Spinal cord (tissue), 9 donors: ENCODE measurements at regions not wholly inside any gene's neighbourhood (a gene's known extent, or its start where the extent isn't known, plus 50 kb on each side); places are given as distances from the start of the nearest gene placed in this dataset.
A peak's percentile ranks its signal among the peaks of the same experiment; 100 is the strongest.

ENCODE experiments used
- DNase-seq, 6 donors: peaks; one replicate each; pipeline versions ENCODE4 v3.0.0 to v3.0.0-alpha.2; 2013 to 2015; ENCODE audit warnings: low spot score in 6 of 6, low read depth in 4 of 6
- H3K27ac ChIP-seq: one replicate; pipeline ENCODE4 v1.5.1; 2013; ENCODE audit warnings: low read depth, low read length, control low read depth
- H3K27me3 ChIP-seq: one replicate; pipeline ENCODE4 v1.6.1; 2013; ENCODE audit warnings: low read length; ENCODE audit not compliant: control insufficient read depth, insufficient read depth
- H3K36me3 ChIP-seq: one replicate; pipeline ENCODE4 v1.6.1; 2013; ENCODE audit warnings: low read length; ENCODE audit not compliant: control insufficient read depth, insufficient read depth
- H3K4me1 ChIP-seq: one replicate; pipeline ENCODE4 v1.6.1; 2013; ENCODE audit warnings: low read length; ENCODE audit not compliant: control insufficient read depth, insufficient read depth
- H3K4me3 ChIP-seq: one replicate; pipeline ENCODE4 v1.5.1; 2013; ENCODE audit warnings: low read depth, low read length, control low read depth
- H3K9me3 ChIP-seq: one replicate; pipeline ENCODE4 v1.6.1; 2013; ENCODE audit warnings: low read length; ENCODE audit not compliant: control insufficient read depth, insufficient read depth
- WGBS: methylation state at CpG from one replicate; pipeline ENCODE4 v1.1.5; 2013; ENCODE audit warnings: missing lambda C conversion rate; ENCODE audit not compliant: insufficient coverage; 5-methylcytosine and 5-hydroxymethylcytosine counted together
- donor health status: healthy.

DNA sequence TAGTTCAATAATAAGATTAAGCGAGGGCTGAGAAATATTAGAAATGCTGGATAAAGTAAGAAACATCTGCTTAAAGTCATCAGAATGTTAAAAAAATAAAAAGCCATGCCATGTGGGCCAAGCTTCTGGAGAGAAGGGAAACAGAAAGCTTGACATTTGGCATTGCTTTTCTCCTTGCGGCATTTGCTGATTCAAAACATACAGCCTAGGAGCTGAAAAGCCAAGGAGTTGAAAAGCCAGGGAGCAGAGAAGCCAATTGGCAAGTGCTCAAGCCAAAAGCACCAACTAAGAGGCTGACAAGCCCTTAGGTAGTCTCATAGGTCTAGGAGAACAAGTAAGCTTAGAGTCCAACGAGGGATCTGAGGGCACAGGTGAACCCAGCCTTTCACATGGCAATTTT, 754.3 kb downstream of the TLE4 start:
- no peak overlapping the region for H3K4me3 ChIP-seq
- WGBS: 77% methylated on average over 3 of the region's 3 CpGs
- H3K4me1 ChIP-seq: no peaks in the 10 kb centered on the region
- H3K9me3 ChIP-seq: no peaks in the 10 kb centered on the region
- no peaks in the 10 kb centered on the region for H3K36me3 ChIP-seq
- H3K27me3 ChIP-seq: no peaks in the 10 kb centered on the region
- peak in 1 of 6 donors; percentile 71 for DNase-seq
- no peak overlapping the region for H3K27ac ChIP-seq

DNA sequence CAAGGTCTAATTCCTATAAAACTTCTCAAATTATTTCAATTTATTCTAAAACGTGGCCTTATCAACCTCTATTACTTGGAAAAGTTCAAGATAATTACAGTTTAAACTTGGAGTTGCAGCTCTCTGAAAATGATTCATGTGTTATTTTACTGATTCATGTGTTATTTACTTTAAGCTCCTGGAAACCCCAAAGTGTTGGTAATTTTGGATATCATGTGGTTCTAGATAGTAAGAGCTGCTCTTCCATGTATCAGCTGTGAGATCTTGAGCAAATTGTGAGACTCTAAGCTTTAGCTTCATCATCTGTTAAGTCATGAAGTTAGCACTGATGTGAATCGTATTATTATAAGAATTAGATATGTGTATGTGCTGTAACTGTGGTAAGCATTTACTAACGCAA, 749.2 kb downstream of the TLE4 start:
- WGBS: no CpG with 5 or more reads among the region's 3 CpGs
- H3K27ac ChIP-seq: no peak overlapping the region
- no peaks in the 10 kb centered on the region for H3K9me3 ChIP-seq
- DNase-seq: no peak
- H3K4me1 ChIP-seq: no peaks in the 10 kb centered on the region
- H3K36me3 ChIP-seq: no peaks in the 10 kb centered on the region
- no peaks in the 10 kb centered on the region for H3K27me3 ChIP-seq
- H3K4me3 ChIP-seq: no peak overlapping the region

DNA sequence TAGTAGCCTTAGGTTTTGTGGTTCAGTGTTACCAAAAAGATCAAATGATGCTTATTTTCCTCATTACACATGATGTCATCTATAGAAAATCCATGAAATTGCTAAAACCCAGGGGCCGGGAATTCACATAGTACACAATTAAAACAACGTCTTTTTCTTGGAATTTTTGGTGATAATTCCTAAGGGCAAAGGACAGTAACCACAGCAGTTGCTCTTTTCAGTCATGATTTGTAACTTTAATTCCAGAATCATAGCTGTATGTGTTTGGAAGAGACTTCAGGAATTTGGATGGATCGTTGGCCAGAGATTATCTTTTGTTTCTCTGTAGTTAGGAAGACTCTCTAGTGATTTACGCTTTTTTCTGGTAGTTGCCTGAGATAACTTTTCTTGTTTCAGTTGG, 748.7 kb downstream of the TLE4 start:
- no CpG with 5 or more reads among the region's 4 CpGs for WGBS
- Histone ChIP-seq H3K27me3 (no peaks in the 10 kb centered on the region), H3K27ac (no peak overlapping the region), H3K4me3 (no peak overlapping the region), H3K9me3 (no peaks in the 10 kb centered on the region), H3K36me3 (no peaks in the 10 kb centered on the region), H3K4me1 (no peaks in the 10 kb centered on the region)
- DNase-seq: no peak

DNA sequence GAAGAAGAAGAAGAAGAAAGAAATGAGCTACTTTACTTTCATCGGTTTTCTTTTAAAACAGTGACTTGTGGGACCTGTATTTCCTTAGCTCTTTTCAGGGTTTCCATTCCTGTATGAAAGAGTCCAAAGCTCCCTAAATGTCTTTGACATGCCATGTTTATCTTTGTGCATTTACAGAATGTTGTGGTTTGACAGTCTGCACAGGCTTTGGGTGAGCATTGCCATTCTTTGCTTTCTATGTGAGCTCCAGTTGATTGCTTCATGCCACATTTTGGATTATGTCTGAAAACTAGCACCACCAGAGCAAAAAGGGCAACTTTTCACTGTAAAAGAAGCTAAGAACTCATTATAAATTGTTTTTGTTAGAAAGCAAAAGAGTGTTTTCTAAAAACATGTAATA, 733.4 kb downstream of the TLE4 start:
- DNase-seq: no peak
- no peaks in the 10 kb centered on the region for H3K36me3 ChIP-seq
- WGBS: no CpG with 5 or more reads among the region's 1 CpG
- no peaks in the 10 kb centered on the region for H3K9me3 ChIP-seq
- no peaks in the 10 kb centered on the region for H3K27me3 ChIP-seq
- no peaks in the 10 kb centered on the region for H3K4me1 ChIP-seq
- H3K4me3 ChIP-seq: no peak overlapping the region
- H3K27ac ChIP-seq: no peak overlapping the region

DNA sequence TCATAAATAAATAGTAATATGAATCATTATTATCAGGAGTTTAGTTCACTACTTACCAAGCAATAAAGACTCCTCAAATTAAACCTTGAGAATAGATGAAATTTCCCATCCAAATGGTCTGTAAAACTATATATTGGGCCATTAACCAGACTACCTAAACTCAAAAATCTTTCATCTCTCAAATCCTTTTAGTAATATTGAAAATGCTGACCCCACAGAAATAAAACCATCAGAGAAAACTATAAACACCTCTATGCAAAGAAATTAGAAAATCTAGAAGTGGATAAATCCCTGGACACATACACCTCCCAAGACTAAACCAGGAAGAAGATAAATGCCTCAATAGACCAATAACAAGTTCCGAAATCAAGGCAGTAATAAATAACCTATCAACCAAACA, 723.2 kb downstream of the TLE4 start:
- WGBS: 83% methylated on average over 1 of the region's 1 CpG
- DNase-seq: no peak
- Histone ChIP-seq H3K27ac (no peak overlapping the region), H3K36me3 (no peaks in the 10 kb centered on the region), H3K4me3 (no peak overlapping the region), H3K4me1 (no peaks in the 10 kb centered on the region), H3K9me3 (no peaks in the 10 kb centered on the region), H3K27me3 (no peaks in the 10 kb centered on the region)

DNA sequence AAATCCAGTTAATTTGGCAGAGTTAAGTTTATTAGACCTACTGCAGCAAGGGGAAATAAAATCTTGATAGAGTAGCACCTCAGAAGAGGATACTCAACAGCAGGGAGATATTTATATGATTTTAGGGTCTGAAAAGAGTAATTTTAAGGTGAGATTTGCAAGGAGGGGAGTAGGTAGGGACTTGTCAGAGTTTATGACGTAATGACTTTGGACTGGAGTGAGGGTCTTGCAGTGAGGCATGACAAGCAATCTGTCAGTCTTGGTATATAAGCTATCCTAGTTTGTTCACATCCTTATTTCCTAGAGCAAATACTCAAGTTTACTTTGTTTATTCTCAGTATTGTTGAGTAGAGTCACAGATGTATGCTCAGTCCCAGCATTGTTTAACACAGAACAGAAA, 722.6 kb downstream of the TLE4 start:
- Histone ChIP-seq H3K4me1 (no peaks in the 10 kb centered on the region), H3K9me3 (no peaks in the 10 kb centered on the region), H3K36me3 (no peaks in the 10 kb centered on the region), H3K27me3 (no peaks in the 10 kb centered on the region), H3K4me3 (no peak overlapping the region), H3K27ac (no peak overlapping the region)
- no CpG with 5 or more reads among the region's 1 CpG for WGBS
- DNase-seq: no peak

DNA sequence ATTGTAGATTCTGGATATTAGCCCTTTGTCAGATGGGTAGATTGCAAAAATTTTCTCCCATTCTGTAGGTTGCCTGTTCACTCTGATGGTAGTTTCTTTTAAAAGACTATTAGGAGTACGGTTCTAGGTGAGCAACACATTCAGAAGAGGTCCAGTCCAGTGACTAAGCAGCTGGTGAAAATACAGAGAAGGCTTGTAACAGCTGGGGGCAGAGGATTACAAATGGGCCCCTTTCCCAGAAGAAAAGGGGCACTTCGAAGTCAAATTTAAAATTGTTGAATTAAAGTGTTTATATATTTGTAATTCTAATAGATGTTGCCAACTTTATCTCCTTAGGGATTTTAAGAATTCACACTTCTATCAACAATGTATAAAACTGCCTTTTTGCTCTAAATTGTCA, 720.5 kb downstream of the TLE4 start:
- no peak for DNase-seq
- WGBS: no CpG with 5 or more reads among the region's 2 CpGs
- Histone ChIP-seq H3K27me3 (no peaks in the 10 kb centered on the region), H3K4me1 (no peaks in the 10 kb centered on the region), H3K27ac (no peak overlapping the region), H3K36me3 (no peaks in the 10 kb centered on the region), H3K4me3 (no peak overlapping the region), H3K9me3 (no peaks in the 10 kb centered on the region)

DNA sequence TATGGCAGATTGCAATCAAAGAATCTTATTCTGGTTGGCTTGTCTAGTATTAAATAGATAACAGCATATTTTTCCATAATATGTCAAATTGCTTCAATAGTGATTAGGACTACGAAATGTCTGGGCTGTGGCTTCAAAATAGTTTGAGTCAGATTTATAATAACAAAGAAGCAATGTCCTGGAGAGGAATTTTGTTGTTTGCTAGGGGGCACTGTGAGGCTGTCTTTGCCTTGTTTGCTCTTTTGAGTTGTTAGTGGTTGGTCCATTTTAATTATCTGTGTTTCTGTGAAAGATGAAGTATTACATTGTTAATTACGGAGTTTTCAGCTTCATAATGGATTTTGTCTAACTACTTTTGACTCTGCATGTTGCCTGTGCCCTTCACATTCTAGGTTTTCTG, 713.6 kb downstream of the TLE4 start:
- Histone ChIP-seq H3K27me3 (no peaks in the 10 kb centered on the region), H3K4me3 (no peak overlapping the region), H3K27ac (no peak overlapping the region), H3K36me3 (no peaks in the 10 kb centered on the region), H3K9me3 (no peaks in the 10 kb centered on the region), H3K4me1 (no peaks in the 10 kb centered on the region)
- DNase-seq: peak in 3 of 6 donors; percentile 2 to 63 (median 32)
- no CpG with 5 or more reads among the region's 2 CpGs for WGBS

DNA sequence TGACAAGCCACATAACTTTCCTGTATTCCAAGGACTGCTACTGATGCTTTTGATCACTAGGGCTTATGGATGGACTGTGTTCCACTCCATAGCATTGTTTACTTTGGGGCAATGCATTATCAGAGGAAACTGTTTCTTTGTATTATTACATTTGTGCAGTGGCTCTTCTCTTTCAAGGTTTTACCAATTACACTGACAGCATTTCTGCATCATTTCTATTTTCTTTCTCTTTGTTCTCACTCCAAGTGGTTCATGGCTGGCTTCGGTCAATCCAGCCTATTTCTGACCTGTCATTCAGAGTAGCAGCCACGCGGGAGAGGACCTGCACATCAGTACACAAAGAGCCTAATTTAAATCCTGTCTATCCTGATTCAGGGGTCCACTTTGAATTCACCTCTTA, 711.0 kb downstream of the TLE4 start:
- Histone ChIP-seq H3K27me3 (no peaks in the 10 kb centered on the region), H3K36me3 (no peaks in the 10 kb centered on the region), H3K27ac (no peak overlapping the region), H3K4me1 (no peaks in the 10 kb centered on the region), H3K4me3 (no peak overlapping the region), H3K9me3 (no peaks in the 10 kb centered on the region)
- DNase-seq: no peak
- 20% methylated on average over 3 of the region's 3 CpGs for WGBS

DNA sequence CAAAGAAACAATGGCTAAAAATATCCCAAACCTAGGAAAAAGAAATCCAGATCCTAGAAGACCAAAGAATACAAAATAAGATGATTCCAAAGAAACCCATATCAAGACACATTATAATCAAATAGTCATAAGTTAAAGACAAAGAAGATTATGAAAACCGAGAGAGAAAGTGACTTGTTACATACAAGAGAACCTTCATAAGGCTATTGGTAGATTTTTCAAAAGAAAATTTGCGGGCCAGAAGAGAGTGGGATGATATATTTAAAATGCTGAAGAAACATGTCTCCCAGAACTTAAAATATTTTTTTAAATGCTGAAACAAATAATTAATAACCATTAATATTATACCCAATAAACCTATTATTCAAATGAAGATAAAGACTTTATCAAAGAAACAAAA, 687.3 kb downstream of the TLE4 start:
- Histone ChIP-seq H3K9me3 (peaks cover 6% of the 10 kb centered on the region), H3K27me3 (no peaks in the 10 kb centered on the region), H3K36me3 (no peaks in the 10 kb centered on the region), H3K4me3 (no peak overlapping the region), H3K27ac (no peak overlapping the region), H3K4me1 (no peaks in the 10 kb centered on the region)
- no CpG with 5 or more reads among the region's 2 CpGs for WGBS
- DNase-seq: no peak
